ENCODE measurements at regions not wholly inside any gene's neighbourhood (a gene's known extent, or its start where the extent isn't known, plus 50 kb on each side); places are given as distances from the start of the nearest gene placed in this dataset.

DNA sequence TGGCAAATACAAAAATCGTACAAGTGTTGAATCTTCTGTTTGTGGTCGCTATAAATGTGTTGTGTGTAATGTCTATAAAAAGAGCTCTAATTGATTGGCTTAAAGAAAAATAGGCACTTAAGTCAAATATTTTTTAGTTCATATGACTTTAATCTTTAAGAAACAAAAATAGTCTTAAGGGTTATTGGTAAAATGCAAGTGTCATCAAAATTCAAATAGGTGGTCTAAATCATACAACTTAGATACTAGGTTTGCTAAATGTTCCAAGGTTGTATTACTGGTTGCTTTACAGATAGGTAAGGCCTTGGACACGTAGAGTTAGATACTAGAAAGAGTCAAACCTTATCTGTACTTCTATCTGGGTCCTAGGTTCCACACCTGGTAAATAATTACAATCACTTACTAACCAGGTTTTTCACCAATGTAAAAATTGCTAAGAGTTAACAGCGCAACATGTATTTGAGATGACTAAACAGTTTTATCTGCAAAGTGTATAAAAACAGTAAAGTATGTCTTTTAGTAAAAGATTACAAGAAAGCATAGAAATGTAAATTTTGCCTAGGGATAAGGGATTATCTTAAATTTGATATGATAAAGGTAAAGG lies 91.1 kb upstream of the GNAZ start:
- whole genome bisulfite sequencing, 5 donors: 64 to 83% (median 77%) methylated on average over 4 of the region's 4 CpGs
- TF ChIP-seq, protein P1, sequence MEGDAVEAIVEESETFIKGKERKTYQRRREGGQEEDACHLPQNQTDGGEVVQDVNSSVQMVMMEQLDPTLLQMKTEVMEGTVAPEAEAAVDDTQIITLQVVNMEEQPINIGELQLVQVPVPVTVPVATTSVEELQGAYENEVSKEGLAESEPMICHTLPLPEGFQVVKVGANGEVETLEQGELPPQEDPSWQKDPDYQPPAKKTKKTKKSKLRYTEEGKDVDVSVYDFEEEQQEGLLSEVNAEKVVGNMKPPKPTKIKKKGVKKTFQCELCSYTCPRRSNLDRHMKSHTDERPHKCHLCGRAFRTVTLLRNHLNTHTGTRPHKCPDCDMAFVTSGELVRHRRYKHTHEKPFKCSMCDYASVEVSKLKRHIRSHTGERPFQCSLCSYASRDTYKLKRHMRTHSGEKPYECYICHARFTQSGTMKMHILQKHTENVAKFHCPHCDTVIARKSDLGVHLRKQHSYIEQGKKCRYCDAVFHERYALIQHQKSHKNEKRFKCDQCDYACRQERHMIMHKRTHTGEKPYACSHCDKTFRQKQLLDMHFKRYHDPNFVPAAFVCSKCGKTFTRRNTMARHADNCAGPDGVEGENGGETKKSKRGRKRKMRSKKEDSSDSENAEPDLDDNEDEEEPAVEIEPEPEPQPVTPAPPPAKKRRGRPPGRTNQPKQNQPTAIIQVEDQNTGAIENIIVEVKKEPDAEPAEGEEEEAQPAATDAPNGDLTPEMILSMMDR (IDR thresholded peaks at IDR 0.05 in 8 of 11, conservative IDR thresholded peaks at IDR 0.05 in 3 of 11): no peak
- TF ChIP-seq POLR2AphosphoS5 (IDR thresholded peaks at IDR 0.05) (no peak), POLR2A (IDR thresholded peaks at IDR 0.05) (no peak)
- no peak overlapping the region for H3K27ac ChIP-seq
- peaks cover 0 to 8% (median 0%) of the 10 kb centered on the region in 7 donors for H3K27me3 ChIP-seq (replicated peaks in 1 of 7)
- intact Hi-C loops (cut with DNase I; ENCODE audit: low total_unique reads): loop anchor here (10.0 kb wide), 1 partner anchor 56 kb away; no protein-coding TSS in a partner anchor
- peaks cover 0 to 40% (median 25%) of the 10 kb centered on the region in 8 donors for H3K9me3 ChIP-seq
- H3K4me1 ChIP-seq: peaks cover 0 to 20% (median 0%) of the 10 kb centered on the region in 6 donors
- no peak overlapping the region for H3K4me3 ChIP-seq
- no peaks in the 10 kb centered on the region for H3K36me3 ChIP-seq
- no peak for DNase-seq

- no peak overlapping the region for H3K27ac ChIP-seq
- no peak for DNase-seq
- no peak overlapping the region for H3K4me3 ChIP-seq
- H3K9me3 ChIP-seq: peaks cover 0 to 40% (median 25%) of the 10 kb centered on the region in 8 donors
- H3K36me3 ChIP-seq: no peaks in the 10 kb centered on the region
- TF ChIP-seq POLR2A (IDR thresholded peaks at IDR 0.05) (no peak), POLR2AphosphoS5 (IDR thresholded peaks at IDR 0.05) (no peak)
- TF ChIP-seq, protein P1 (IDR thresholded peaks at IDR 0.05 in 8 of 11, conservative IDR thresholded peaks at IDR 0.05 in 3 of 11): no peak
- H3K27me3 ChIP-seq (replicated peaks in 1 of 7): peaks cover 0 to 8% (median 0%) of the 10 kb centered on the region in 7 donors
- H3K4me1 ChIP-seq: peaks cover 0 to 20% (median 0%) of the 10 kb centered on the region in 6 donors
- WGBS, 5 donors: 85 to 95% (median 91%) methylated on average over 1 of the region's 1 CpG
- intact Hi-C loops (cut with DNase I; ENCODE audit: low total_unique reads): loop anchor here (10.0 kb wide), 1 partner anchor 55 kb away; no protein-coding TSS in a partner anchor
Measured at GRCh38 chr22:22979954-22980353, 90.4 kb upstream of the GNAZ start.

- 53 to 83% (median 59%) methylated on average over 3 of the region's 3 CpGs for WGBS, 5 donors
- Histone ChIP-seq H3K27me3 (replicated peaks in 1 of 7) (peaks cover 0 to 3% (median 0%) of the 10 kb centered on the region in 7 donors), H3K36me3 (no peaks in the 10 kb centered on the region), H3K4me3 (no peak overlapping the region), H3K27ac (no peak overlapping the region), H3K4me1 (peaks cover 0 to 20% (median 0%) of the 10 kb centered on the region in 6 donors), H3K9me3 (peaks cover 0 to 40% (median 25%) of the 10 kb centered on the region in 8 donors)
- intact Hi-C loops (cut with DNase I; ENCODE audit: low total_unique reads): no loop called here
- DNase-seq: no peak
- TF ChIP-seq POLR2AphosphoS5 (IDR thresholded peaks at IDR 0.05) (no peak), POLR2A (IDR thresholded peaks at IDR 0.05) (no peak)
- TF ChIP-seq, protein P1 (IDR thresholded peaks at IDR 0.05 in 8 of 11, conservative IDR thresholded peaks at IDR 0.05 in 3 of 11): no peak
Measured at GRCh38 chr22:22981670-22982571, 88.4 kb upstream of the GNAZ start.

DNA sequence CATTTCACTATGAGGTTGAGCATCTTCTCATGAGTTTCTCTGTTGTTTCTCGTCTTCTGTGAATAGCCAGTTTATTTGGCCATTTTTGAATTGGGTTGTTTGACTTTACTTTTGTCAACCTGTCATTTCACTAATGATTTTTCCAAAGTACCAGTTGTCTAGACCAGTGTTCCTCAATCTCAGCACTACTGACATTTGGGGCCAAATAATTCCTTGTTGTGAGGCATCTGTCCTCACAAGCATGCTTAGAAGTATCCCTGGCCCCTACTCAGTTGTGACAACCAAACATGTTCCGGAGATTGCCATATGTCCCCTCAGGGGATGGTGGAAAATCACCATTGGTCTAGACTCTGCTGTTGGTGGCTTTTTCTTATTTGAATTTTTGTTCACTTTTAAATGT lies 87.7 kb upstream of the GNAZ start:
- intact Hi-C loops (cut with DNase I; ENCODE audit: low total_unique reads): no loop called here
- Histone ChIP-seq H3K27me3 (replicated peaks in 1 of 7) (peaks cover 0 to 5% (median 0%) of the 10 kb centered on the region in 7 donors), H3K4me1 (peaks cover 0 to 20% (median 0%) of the 10 kb centered on the region in 6 donors), H3K9me3 (peaks cover 0 to 40% (median 25%) of the 10 kb centered on the region in 8 donors), H3K27ac (no peak overlapping the region), H3K4me3 (no peak overlapping the region), H3K36me3 (no peaks in the 10 kb centered on the region)
- no peak for DNase-seq
- TF ChIP-seq POLR2AphosphoS5 (IDR thresholded peaks at IDR 0.05) (no peak), POLR2A (IDR thresholded peaks at IDR 0.05) (no peak)
- TF ChIP-seq, protein P1 (IDR thresholded peaks at IDR 0.05 in 8 of 11, conservative IDR thresholded peaks at IDR 0.05 in 3 of 11): no peak
- 80 to 89% (median 88%) methylated on average over 2 of the region's 2 CpGs for WGBS, 5 donors
